Mesothelial cell of epicardium (in vitro differentiated cells): ENCODE measurements at regions not wholly inside any gene's neighbourhood (a gene's known extent, or its start where the extent isn't known, plus 50 kb on each side); places are given as distances from the start of the nearest gene placed in this dataset.

Source experiments
- DNase-seq, 2 experiments: peaks; one replicate each; pipeline ENCODE4 v3.0.0; 2021; ENCODE audit warnings: low spot score in 2 of 2; ENCODE audit not compliant: unreplicated experiment in 2 of 2
- H3K27ac Mint-ChIP-seq: 2 replicates; pipeline ENCODE4 v1.8.0; 2021; ENCODE audit warnings: mixed read lengths
- H3K27me3 Mint-ChIP-seq: 2 replicates; pipeline ENCODE4 v1.8.0; 2021; ENCODE audit warnings: low read depth, mixed read lengths
- H3K36me3 Mint-ChIP-seq: 2 replicates; pipeline ENCODE4 v1.8.0; 2021; ENCODE audit warnings: mixed read lengths
- H3K4me1 Mint-ChIP-seq: 2 replicates; pipeline ENCODE4 v1.8.0; 2021; ENCODE audit warnings: mixed read lengths
- H3K4me3 Mint-ChIP-seq: 2 replicates; pipeline ENCODE4 v1.8.0; 2021; ENCODE audit warnings: mild to moderate bottlenecking, moderate library complexity, mixed read lengths
- H3K9me3 Mint-ChIP-seq: 2 replicates; pipeline ENCODE4 v1.8.0; 2021; ENCODE audit warnings: mixed read lengths
- CTCF ChIP-seq: fragments of 200-600 bp; sonication (generic); IDR thresholded peaks from one replicate; pipeline ENCODE4 v1.5.0; 2021; ENCODE audit warnings: antibody characterized with exemption; ENCODE audit not compliant: unreplicated experiment

- DNase-seq = no peak
- H3K27me3 Mint-ChIP-seq = peaks cover 38% of the 10 kb centered on the region
- H3K9me3 Mint-ChIP-seq = no peaks in the 10 kb centered on the region
- peaks cover 17% of the 10 kb centered on the region for H3K4me1 Mint-ChIP-seq
- no peak overlapping the region for H3K4me3 Mint-ChIP-seq
- H3K36me3 Mint-ChIP-seq = no peaks in the 10 kb centered on the region
- TF ChIP-seq CTCF = no peak
- H3K27ac Mint-ChIP-seq = no peak overlapping the region
Observed at GRCh38 chr11:45083544-45084087, 62.8 kb upstream of the PRDM11 start.

DNA sequence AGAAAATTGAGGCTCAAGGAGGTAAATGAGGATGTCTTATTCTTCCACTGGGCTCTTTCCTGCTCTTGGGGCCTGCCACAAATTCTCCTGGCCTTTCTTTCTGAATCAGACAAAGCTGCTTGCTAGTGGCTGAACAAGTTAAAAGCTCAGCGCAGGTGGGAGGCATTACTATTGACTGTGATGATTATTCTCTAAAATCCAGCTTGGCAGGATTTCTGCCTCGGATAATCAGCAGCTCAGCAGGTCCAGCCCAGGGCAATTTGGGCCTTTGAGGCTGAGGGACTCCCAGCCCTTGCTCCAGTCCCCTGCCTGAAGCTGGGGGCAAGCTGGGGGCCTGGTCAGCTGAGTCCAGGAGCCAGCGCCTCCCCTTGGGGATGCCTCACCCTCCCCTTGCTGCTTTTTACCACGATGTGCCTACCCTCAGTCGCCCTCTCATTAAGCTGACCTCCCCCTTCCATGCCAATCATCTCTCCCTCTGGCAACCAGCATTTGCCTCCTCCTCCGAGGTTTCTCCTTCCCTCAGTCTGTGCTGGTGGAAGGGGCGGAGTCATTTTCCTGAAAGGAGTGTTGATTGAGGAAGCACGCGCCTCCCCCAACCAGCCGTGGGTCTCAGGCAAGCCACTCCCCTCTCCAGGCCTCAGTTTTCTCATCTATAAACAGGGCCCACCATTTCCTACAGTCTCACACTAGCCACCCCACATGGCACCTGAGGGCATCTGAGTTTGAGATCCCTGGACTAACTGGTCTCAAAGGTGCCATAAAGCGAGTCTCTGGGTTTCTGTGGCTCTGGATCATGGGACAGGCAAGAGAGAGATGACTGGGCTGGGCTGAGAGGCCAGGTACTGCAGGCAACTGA lies 60.6 kb upstream of the PRDM11 start:
- H3K4me1 Mint-ChIP-seq = peaks cover 13% of the 10 kb centered on the region
- no peak for TF ChIP-seq CTCF
- no peaks in the 10 kb centered on the region for H3K36me3 Mint-ChIP-seq
- H3K27ac Mint-ChIP-seq = no peak overlapping the region
- no peak overlapping the region for H3K4me3 Mint-ChIP-seq
- H3K27me3 Mint-ChIP-seq = peaks cover 33% of the 10 kb centered on the region
- no peaks in the 10 kb centered on the region for H3K9me3 Mint-ChIP-seq
- no peak for DNase-seq

GRCh38 chr11:45086526-45086925 lies 59.9 kb upstream of the PRDM11 start:
- Mint-ChIP-seq H3K4me1 (peaks cover 17% of the 10 kb centered on the region), H3K27me3 (peaks cover 28% of the 10 kb centered on the region), H3K27ac (no peak overlapping the region), H3K4me3 (no peak overlapping the region), H3K9me3 (no peaks in the 10 kb centered on the region), H3K36me3 (no peaks in the 10 kb centered on the region)
- no peak for TF ChIP-seq CTCF
- DNase-seq = no peak

DNA sequence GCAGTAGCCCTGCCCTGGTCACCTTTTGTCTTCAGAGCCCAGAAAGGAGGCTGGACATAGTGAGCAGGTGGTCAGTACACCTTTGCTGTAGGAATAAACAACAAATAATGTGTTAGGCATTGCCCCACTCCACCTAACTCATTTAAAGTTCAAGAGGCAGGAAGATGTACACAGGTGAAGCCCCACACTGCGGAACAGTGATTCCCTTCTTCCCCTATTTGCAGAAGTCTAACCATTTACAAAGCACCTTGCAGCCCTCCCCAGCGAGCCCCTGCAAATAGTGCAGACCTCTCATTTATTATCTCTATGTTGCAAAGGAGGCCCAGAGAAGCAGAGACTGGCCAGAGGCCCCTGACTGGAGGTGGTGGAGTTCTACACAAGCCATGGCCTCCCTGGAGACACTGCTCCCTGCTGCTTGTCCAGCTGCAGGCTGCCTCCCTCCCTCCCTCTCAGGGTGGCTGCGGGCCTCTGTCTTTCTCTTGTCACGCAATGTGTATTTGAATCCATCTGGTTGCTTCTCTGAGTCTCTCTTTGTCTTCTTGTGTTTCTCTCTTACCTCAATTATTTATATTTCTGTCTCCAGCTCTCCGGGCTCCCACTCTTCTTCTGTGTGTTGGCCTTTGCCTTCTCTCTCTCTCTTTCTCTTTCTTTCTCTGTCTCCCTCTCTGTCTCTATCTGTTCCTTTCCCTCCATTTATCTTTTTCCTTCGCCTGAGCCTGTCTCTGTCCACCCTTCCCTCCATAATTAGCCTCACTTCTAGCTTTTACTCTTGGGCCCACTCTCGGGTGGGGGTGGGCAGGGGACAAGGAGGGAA lies 59.1 kb upstream of the PRDM11 start:
- peaks cover 22% of the 10 kb centered on the region for H3K4me1 Mint-ChIP-seq
- DNase-seq = no peak
- H3K27me3 Mint-ChIP-seq = peaks cover 22% of the 10 kb centered on the region
- no peak overlapping the region for H3K4me3 Mint-ChIP-seq
- H3K36me3 Mint-ChIP-seq = no peaks in the 10 kb centered on the region
- no peak overlapping the region for H3K27ac Mint-ChIP-seq
- no peaks in the 10 kb centered on the region for H3K9me3 Mint-ChIP-seq
- no peak for TF ChIP-seq CTCF

DNA sequence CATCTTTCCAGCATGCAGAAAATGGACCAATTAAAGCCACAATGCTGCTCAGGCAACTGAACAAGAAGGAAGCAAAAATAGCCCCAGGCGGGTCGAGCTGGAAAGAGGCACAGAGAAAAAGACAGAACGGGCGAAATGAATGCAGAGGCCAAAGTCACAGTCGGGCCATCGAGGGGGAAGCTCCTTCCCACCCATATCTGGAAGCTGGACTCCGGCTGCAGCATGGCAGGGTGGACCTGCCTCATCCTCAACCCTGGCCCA lies 58.6 kb upstream of the PRDM11 start:
- no peak for TF ChIP-seq CTCF
- DNase-seq = no peak
- peaks cover 17% of the 10 kb centered on the region for H3K27me3 Mint-ChIP-seq
- H3K36me3 Mint-ChIP-seq = no peaks in the 10 kb centered on the region
- H3K4me3 Mint-ChIP-seq = no peak overlapping the region
- no peaks in the 10 kb centered on the region for H3K9me3 Mint-ChIP-seq
- no peak overlapping the region for H3K27ac Mint-ChIP-seq
- H3K4me1 Mint-ChIP-seq = peaks cover 23% of the 10 kb centered on the region
